Prostate gland (tissue), 2 donors: ENCODE measurements at regions not wholly inside any gene's neighbourhood (a gene's known extent, or its start where the extent isn't known, plus 50 kb on each side); places are given as distances from the start of the nearest gene placed in this dataset.

Experiments used
- CTCF ChIP-seq, 4 experiments: fragments of 200-600 bp in 2 of 4; fragments of 450-650 bp in 2 of 4; sonication (generic) in 2 of 4; IDR thresholded peaks; 1 replicate in 3 of 4; 2 replicates in 1 of 4; pipeline ENCODE4 v1.5.1; 2016 to 2019; ENCODE audit warnings: antibody characterized with exemption in 4 of 4, mild to moderate bottlenecking in 2 of 4, moderate library complexity in 2 of 4
- POLR2A ChIP-seq: fragments of 450-650 bp; IDR thresholded peaks from one replicate; pipeline ENCODE4 v1.6.1; 2016; ENCODE audit warnings: antibody characterized with exemption, mild to moderate bottlenecking

GRCh38 chr9:124137009-124137943 is 120.5 kb upstream of the NEK6 start:
- no peak for TF ChIP-seq CTCF (IDR thresholded peaks at IDR 0.05)
- no peak for TF ChIP-seq POLR2A
